ENCODE measurements at regions not wholly inside any gene's neighbourhood (a gene's known extent, or its start where the extent isn't known, plus 50 kb on each side); places are given as distances from the start of the nearest gene placed in this dataset.

GRCh38 chr4:178778496-178778895 lies 1336.3 kb upstream of the AGA start:
- no peak for DNase-seq (ENCODE audit: low read depth)
- no peak overlapping the region for H3K4me3 ChIP-seq (ENCODE audit: low read depth, low read length)
- TF ChIP-seq CTCF (conservative IDR thresholded peaks at IDR 0.05; ENCODE audit: low read depth, low read length): no peak

- no peak for DNase-seq (ENCODE audit: low read depth)
- TF ChIP-seq CTCF (conservative IDR thresholded peaks at IDR 0.05; ENCODE audit: low read depth, low read length): no peak
- no peak overlapping the region for H3K4me3 ChIP-seq (ENCODE audit: low read depth, low read length)
Observed at GRCh38 chr4:178781779-178782178, 1339.5 kb upstream of the AGA start.

- no peak for DNase-seq (ENCODE audit: low read depth)
- H3K4me3 ChIP-seq (ENCODE audit: low read depth, low read length): no peak overlapping the region
- TF ChIP-seq CTCF (conservative IDR thresholded peaks at IDR 0.05; ENCODE audit: low read depth, low read length): no peak
Observed at GRCh38 chr4:178784491-178784890, 1342.3 kb upstream of the AGA start.

GRCh38 chr4:178789279-178789678 lies 1347.0 kb upstream of the AGA start:
- H3K4me3 ChIP-seq (ENCODE audit: low read depth, low read length): no peak overlapping the region
- no peak for TF ChIP-seq CTCF (conservative IDR thresholded peaks at IDR 0.05; ENCODE audit: low read depth, low read length)
- DNase-seq (ENCODE audit: low read depth): no peak

- no peak for TF ChIP-seq CTCF (conservative IDR thresholded peaks at IDR 0.05; ENCODE audit: low read depth, low read length)
- no peak for DNase-seq (ENCODE audit: low read depth)
- no peak overlapping the region for H3K4me3 ChIP-seq (ENCODE audit: low read depth, low read length)
Observed at GRCh38 chr4:178799204-178799603, 1357.0 kb upstream of the AGA start.

- no peak for TF ChIP-seq CTCF (conservative IDR thresholded peaks at IDR 0.05; ENCODE audit: low read depth, low read length)
- H3K4me3 ChIP-seq (ENCODE audit: low read depth, low read length): no peak overlapping the region
- DNase-seq (ENCODE audit: low read depth): no peak
Observed at GRCh38 chr4:178808106-178808505, 1365.9 kb upstream of the AGA start.

GRCh38 chr4:178809921-178810320 lies 1367.7 kb upstream of the AGA start:
- no peak for DNase-seq (ENCODE audit: low read depth)
- no peak overlapping the region for H3K4me3 ChIP-seq (ENCODE audit: low read depth, low read length)
- no peak for TF ChIP-seq CTCF (conservative IDR thresholded peaks at IDR 0.05; ENCODE audit: low read depth, low read length)

Measured in epithelial cell of proximal tubule (primary cell).